GM12872 (cell line): ENCODE measurements at regions not wholly inside any gene's neighbourhood (a gene's known extent, or its start where the extent isn't known, plus 50 kb on each side); places are given as distances from the start of the nearest gene placed in this dataset.

ENCODE experiments used
- CTCF ChIP-seq: IDR thresholded peaks from 3 replicates; pipeline ENCODE4 v1.5.1; 2011; ENCODE audit warnings: low read depth, mild to moderate bottlenecking, low read length, moderate library complexity; ENCODE audit not compliant: insufficient read depth

- no peak for TF ChIP-seq CTCF
Measured at GRCh38 chr2:67727131-67727530, 330.0 kb downstream of the ETAA1 start.

- TF ChIP-seq CTCF: no peak
Measured at GRCh38 chr2:67727623-67728022, 330.5 kb downstream of the ETAA1 start.

GRCh38 chr2:67729474-67729873 is 332.3 kb downstream of the ETAA1 start:
- TF ChIP-seq CTCF: no peak

GRCh38 chr2:67733517-67733916 is 329.3 kb downstream of the C1D start:
- peak; percentile 57 for TF ChIP-seq CTCF

GRCh38 chr2:67752199-67752598 is 310.6 kb downstream of the C1D start:
- TF ChIP-seq CTCF: no peak

GRCh38 chr2:67752969-67753368 is 309.8 kb downstream of the C1D start:
- TF ChIP-seq CTCF: no peak

- TF ChIP-seq CTCF: no peak
Measured at GRCh38 chr2:67755156-67755882, 307.5 kb downstream of the C1D start.
